AG10803 (cell line): ENCODE measurements at regions not wholly inside any gene's neighbourhood (a gene's known extent, or its start where the extent isn't known, plus 50 kb on each side); places are given as distances from the start of the nearest gene placed in this dataset.

Source experiments
- DNase-seq: peaks from one replicate; pipeline ENCODE4 v3.0.0; 2010; ENCODE audit warnings: low read depth
- H3K4me3 ChIP-seq: 2 replicates; pipeline ENCODE4 v1.5.1; 2011; ENCODE audit warnings: mild to moderate bottlenecking, low read length, control low read depth
- TF ChIP-seq, protein P1 (sequence below): conservative IDR thresholded peaks from 2 replicates; pipeline ENCODE4 v1.5.1; 2011; ENCODE audit warnings: mild to moderate bottlenecking, low read length, control low read depth, inconsistent platforms

GRCh38 chr7:124349443-124349842, 316.6 kb upstream of the TMEM229A start:
- no peak for DNase-seq
- H3K4me3 ChIP-seq = no peak overlapping the region
- TF ChIP-seq, protein P1, sequence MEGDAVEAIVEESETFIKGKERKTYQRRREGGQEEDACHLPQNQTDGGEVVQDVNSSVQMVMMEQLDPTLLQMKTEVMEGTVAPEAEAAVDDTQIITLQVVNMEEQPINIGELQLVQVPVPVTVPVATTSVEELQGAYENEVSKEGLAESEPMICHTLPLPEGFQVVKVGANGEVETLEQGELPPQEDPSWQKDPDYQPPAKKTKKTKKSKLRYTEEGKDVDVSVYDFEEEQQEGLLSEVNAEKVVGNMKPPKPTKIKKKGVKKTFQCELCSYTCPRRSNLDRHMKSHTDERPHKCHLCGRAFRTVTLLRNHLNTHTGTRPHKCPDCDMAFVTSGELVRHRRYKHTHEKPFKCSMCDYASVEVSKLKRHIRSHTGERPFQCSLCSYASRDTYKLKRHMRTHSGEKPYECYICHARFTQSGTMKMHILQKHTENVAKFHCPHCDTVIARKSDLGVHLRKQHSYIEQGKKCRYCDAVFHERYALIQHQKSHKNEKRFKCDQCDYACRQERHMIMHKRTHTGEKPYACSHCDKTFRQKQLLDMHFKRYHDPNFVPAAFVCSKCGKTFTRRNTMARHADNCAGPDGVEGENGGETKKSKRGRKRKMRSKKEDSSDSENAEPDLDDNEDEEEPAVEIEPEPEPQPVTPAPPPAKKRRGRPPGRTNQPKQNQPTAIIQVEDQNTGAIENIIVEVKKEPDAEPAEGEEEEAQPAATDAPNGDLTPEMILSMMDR = no peak

- TF ChIP-seq, protein P1 = no peak
- H3K4me3 ChIP-seq = no peak overlapping the region
- DNase-seq = no peak
Measured at GRCh38 chr7:124338861-124339260, 306.0 kb upstream of the TMEM229A start.

GRCh38 chr7:124330731-124331407, 298.0 kb upstream of the TMEM229A start:
- TF ChIP-seq, protein P1 = no peak
- DNase-seq = no peak
- H3K4me3 ChIP-seq = no peak overlapping the region

- TF ChIP-seq, protein P1 = no peak
- DNase-seq = no peak
Measured at GRCh38 chr7:124328774-124329173, 295.9 kb upstream of the TMEM229A start.

GRCh38 chr7:124324262-124324661, 291.4 kb upstream of the TMEM229A start:
- TF ChIP-seq, protein P1 = no peak
- no peak overlapping the region for H3K4me3 ChIP-seq
- no peak for DNase-seq

More at GRCh38 chr7:124328774-124329173, 295.9 kb upstream of the TMEM229A start:
- no peak overlapping the region for H3K4me3 ChIP-seq

DNA sequence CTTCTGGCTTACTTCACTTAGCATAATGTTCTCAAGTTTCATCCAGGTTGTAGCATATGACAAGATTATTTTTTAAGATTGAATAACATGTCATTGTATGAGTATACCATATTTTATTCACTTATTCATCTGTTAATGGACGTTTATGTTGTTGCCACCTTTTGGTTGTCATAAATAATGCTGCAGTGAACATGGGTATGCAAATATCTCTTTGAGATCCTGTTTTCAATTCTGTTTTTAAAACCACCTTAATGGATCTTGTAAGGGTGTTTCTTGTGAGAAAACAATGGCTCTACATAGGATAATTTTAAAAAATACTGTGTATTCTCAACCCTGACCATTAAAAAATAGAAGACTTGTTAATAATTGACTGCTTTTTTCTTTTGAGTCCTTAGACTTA, 290.7 kb upstream of the TMEM229A start:
- no peak overlapping the region for H3K4me3 ChIP-seq
- TF ChIP-seq, protein P1 = no peak
- no peak for DNase-seq

GRCh38 chr7:124322561-124322960, 289.7 kb upstream of the TMEM229A start:
- H3K4me3 ChIP-seq = no peak overlapping the region
- no peak for DNase-seq
- TF ChIP-seq, protein P1 = no peak
